Left kidney (tissue), 1 donor: ENCODE measurements at regions not wholly inside any gene's neighbourhood (a gene's known extent, or its start where the extent isn't known, plus 50 kb on each side); places are given as distances from the start of the nearest gene placed in this dataset.

Experiments used
- DNase-seq: peaks from one replicate; pipeline ENCODE4 v3.0.0-alpha.2; 2013

GRCh38 chr4:137310593-137311490 is 221.5 kb downstream of the PCDH18 start:
- DNase-seq = no peak

GRCh38 chr4:137310166-137310565 is 222.1 kb downstream of the PCDH18 start:
- no peak for DNase-seq

GRCh38 chr4:137309424-137309823 is 222.9 kb downstream of the PCDH18 start:
- no peak for DNase-seq

GRCh38 chr4:137307806-137308205 is 224.5 kb downstream of the PCDH18 start:
- no peak for DNase-seq

- DNase-seq = no peak
Observed at GRCh38 chr4:137300776-137301175, 231.5 kb downstream of the PCDH18 start.

GRCh38 chr4:137299281-137299680 is 233.0 kb downstream of the PCDH18 start:
- DNase-seq = no peak

- no peak for DNase-seq
Observed at GRCh38 chr4:137293281-137293680, 239.0 kb downstream of the PCDH18 start.

- DNase-seq = no peak
Observed at GRCh38 chr4:137283737-137284136, 248.6 kb downstream of the PCDH18 start.

- no peak for DNase-seq
Observed at GRCh38 chr4:137278431-137278830, 253.9 kb downstream of the PCDH18 start.

GRCh38 chr4:137274404-137274803 is 257.9 kb downstream of the PCDH18 start:
- DNase-seq = no peak

- no peak for DNase-seq
Observed at GRCh38 chr4:137267024-137267423, 265.3 kb downstream of the PCDH18 start.

- DNase-seq = no peak
Observed at GRCh38 chr4:137266511-137266910, 265.8 kb downstream of the PCDH18 start.

GRCh38 chr4:137263206-137263605 is 269.1 kb downstream of the PCDH18 start:
- no peak for DNase-seq

GRCh38 chr4:137253949-137254348 is 278.3 kb downstream of the PCDH18 start:
- no peak for DNase-seq

- DNase-seq = no peak
Observed at GRCh38 chr4:137249112-137249511, 283.2 kb downstream of the PCDH18 start.

- DNase-seq = no peak
Observed at GRCh38 chr4:137238456-137239162, 293.7 kb downstream of the PCDH18 start.

- no peak for DNase-seq
Observed at GRCh38 chr4:137226900-137227299, 305.4 kb downstream of the PCDH18 start.

GRCh38 chr4:137226221-137226620 is 306.1 kb downstream of the PCDH18 start:
- no peak for DNase-seq

- no peak for DNase-seq
Observed at GRCh38 chr4:137213372-137214173, 318.7 kb downstream of the PCDH18 start.

GRCh38 chr4:137212601-137213000 is 319.7 kb downstream of the PCDH18 start:
- no peak for DNase-seq

- no peak for DNase-seq
Observed at GRCh38 chr4:137209240-137209639, 323.1 kb downstream of the PCDH18 start.

- no peak for DNase-seq
Observed at GRCh38 chr4:137206781-137207180, 325.5 kb downstream of the PCDH18 start.

GRCh38 chr4:137203601-137204000 is 328.7 kb downstream of the PCDH18 start:
- no peak for DNase-seq
